ENCODE measurements at regions not wholly inside any gene's neighbourhood (a gene's known extent, or its start where the extent isn't known, plus 50 kb on each side); places are given as distances from the start of the nearest gene placed in this dataset.
"Not testable (repeated sequence)": the region's sequence is repeated elsewhere in the genome, so short reads cannot be mapped to it uniquely, and the experiment has no call there.

DNA sequence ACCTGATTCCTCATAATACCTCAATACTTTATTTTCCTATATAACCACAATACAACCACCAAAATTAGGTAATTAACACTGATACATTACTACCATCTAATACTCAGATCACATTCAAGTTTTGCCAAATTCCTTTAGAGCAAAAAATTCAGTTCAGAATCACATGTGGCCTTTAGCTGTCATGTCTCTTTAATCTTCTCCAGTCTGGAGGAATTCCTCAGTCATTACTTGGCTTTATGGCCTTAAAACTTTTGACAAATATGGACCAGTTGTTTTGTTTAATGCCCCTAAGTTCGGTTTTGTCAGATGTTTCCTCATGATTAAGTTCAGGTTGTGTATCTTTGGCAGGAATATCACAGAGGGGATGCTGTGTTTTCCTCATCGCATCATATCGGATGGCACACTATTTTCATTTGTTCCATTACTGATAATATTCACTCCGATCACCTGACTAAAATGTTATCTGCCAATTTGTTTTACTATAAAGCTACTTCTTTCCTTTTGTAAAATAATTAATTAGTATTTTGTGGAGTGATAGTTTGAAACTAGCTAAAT, 51.2 kb upstream of the AKIRIN2 start:
- intact Hi-C loops (cut with DNase I; ENCODE audit: low total_unique reads), result no loop called here
- Histone ChIP-seq H3K4me1 (peaks cover 0 to 12% (median 0%) of the 10 kb centered on the region in 4 donors), H3K4me3 (no peak overlapping the region), H3K27me3 (no peaks in the 10 kb centered on the region), H3K27ac (no peak overlapping the region), H3K9me3 (no peaks in the 10 kb centered on the region), H3K36me3 (no peaks in the 10 kb centered on the region)
- TF ChIP-seq, protein P1, sequence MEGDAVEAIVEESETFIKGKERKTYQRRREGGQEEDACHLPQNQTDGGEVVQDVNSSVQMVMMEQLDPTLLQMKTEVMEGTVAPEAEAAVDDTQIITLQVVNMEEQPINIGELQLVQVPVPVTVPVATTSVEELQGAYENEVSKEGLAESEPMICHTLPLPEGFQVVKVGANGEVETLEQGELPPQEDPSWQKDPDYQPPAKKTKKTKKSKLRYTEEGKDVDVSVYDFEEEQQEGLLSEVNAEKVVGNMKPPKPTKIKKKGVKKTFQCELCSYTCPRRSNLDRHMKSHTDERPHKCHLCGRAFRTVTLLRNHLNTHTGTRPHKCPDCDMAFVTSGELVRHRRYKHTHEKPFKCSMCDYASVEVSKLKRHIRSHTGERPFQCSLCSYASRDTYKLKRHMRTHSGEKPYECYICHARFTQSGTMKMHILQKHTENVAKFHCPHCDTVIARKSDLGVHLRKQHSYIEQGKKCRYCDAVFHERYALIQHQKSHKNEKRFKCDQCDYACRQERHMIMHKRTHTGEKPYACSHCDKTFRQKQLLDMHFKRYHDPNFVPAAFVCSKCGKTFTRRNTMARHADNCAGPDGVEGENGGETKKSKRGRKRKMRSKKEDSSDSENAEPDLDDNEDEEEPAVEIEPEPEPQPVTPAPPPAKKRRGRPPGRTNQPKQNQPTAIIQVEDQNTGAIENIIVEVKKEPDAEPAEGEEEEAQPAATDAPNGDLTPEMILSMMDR (IDR thresholded peaks at IDR 0.05), result no peak
- DNase-seq, result no peak

- H3K9me3 ChIP-seq; H3K36me3 ChIP-seq; intact Hi-C loops (cut with DNase I; ENCODE audit: low total_unique reads); H3K27ac ChIP-seq; H3K4me3 ChIP-seq; H3K27me3 ChIP-seq; DNase-seq: not testable (repeated sequence)
- peaks cover 0 to 12% (median 0%) of the 10 kb centered on the region in 4 donors for H3K4me1 ChIP-seq
Observed at GRCh38 chr6:87752503-87752902, 50.5 kb upstream of the AKIRIN2 start.
